GM19328 (cell line): ENCODE measurements at regions not wholly inside any gene's neighbourhood (a gene's known extent, or its start where the extent isn't known, plus 50 kb on each side); places are given as distances from the start of the nearest gene placed in this dataset.
"Not testable (repeated sequence)": the region's sequence is repeated elsewhere in the genome, so short reads cannot be mapped to it uniquely, and the experiment has no call there.

ENCODE experiments used
- ATAC-seq: cut with Tn5 transposase; IDR thresholded peaks from one replicate; pipeline ENCODE4 v1.9.1; 2021; ENCODE audit warnings: mild to moderate bottlenecking, moderate library complexity; ENCODE audit not compliant: unreplicated experiment

DNA sequence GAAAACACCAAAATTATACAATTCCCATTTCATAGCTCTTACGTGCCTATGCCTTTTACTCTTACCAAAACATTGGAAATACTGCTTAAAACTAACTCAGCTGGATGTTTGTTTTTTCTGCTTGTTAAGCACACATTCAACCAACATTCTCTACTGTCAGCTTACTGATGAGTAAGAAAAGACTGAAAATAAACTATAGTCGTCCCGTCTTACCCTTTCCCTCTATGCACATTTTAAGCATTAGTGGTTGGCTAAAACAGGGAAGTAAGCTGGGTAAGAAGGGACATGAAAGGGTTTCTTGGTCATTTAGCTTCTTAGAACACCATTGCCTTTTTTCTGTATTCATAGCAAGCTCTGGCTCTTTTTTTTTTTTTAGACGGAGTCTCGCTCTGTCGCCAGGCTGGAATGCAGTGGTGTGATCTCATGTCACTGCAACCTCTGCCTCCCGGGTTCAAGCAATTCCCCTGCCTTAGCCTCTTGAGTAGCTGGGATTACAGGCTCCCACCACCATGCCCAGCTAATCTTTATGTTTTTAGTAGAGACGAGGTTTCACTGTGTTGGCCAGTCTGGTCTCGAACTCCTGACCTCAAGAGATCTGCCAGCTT, 232.1 kb upstream of the PCSK5 start:
- ATAC-seq: no peak

DNA sequence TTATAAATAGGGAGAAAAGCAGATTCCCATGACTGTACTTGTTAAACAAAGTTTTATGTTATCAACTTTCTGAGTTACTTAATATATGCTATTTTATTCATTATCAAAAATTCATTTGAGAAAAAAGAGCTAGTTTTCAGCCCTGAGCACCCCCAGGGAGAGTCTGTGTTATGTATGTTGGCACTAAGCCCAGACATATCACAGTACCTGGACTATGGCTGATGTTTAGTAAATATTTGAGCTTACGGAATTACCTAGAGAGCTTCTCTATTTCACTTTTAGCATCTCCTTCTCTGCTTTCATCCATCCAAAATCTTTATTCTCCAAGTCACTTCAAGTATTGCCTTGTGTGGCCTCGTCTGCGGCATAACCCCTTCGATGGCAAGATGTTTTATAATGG, 225.9 kb upstream of the PCSK5 start:
- ATAC-seq: no peak

DNA sequence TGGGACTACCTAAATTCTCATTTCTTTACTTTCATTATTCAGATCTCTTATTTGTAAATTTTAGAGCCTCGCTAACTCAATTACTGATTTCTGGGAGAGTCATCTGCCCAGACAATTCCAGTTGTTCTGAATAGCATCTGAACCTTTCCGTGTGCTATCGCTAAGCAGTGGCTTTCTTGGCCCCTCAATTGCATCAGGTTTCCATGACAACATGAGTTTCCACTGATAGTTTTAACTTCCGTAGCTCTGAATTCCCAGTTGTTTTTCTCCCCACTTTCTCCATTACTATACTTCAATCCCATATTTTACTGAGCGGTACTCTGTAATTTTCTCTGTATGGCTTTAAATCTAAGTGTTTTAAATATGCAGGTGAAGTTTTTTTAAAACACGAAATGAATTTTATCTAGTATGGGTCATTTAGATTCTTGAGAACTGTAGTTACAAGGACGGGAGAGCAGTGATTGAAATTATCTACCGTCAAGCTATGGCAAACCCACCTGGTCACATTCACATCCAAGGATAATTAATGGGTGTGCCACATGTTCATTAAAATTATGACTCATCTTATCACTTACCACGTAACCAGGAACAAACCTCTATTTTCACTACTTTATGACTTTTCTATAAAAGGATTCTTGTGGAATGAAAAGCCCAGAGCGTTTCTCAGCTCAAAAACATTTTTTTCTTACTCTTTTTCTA, 223.5 kb upstream of the PCSK5 start:
- ATAC-seq: no peak

DNA sequence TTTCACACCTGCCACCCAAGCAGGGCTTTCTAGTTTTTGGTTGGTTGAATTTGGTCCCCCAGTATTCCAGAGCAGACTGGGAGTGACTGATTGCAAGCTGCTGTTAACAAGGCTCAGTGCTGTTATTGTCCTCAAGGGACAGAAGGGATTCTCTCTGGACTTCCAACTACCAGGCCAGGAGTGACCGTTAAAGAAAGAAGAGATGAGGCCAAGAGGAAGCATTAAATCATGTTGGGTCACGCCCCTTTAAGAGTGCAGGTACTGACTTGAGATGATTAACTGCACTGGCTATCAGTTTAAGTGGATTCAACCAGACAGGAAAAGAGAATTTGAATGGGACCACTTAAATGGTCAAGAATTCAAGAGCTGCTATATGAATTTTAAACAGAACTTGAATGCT, 220.8 kb upstream of the PCSK5 start:
- ATAC-seq: no peak

DNA sequence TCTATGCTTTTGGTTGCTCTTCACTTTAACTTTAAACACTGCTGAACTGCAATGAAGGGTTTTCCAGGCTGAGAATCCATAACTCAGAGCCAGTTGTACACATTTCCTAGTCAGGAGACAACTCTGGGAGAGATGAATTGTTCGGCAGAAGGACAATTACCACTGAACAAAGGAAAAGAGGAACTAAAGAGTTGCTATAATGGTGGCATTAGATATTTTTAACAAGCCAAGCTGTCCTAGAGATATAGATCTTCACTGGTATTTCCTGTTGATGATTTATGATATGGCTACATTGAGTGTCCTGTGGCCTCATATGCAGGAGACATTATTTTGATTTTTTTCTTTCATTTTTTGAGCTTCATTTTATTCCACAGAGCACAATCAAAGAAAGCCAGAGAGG, 219.1 kb upstream of the PCSK5 start:
- ATAC-seq: no peak

DNA sequence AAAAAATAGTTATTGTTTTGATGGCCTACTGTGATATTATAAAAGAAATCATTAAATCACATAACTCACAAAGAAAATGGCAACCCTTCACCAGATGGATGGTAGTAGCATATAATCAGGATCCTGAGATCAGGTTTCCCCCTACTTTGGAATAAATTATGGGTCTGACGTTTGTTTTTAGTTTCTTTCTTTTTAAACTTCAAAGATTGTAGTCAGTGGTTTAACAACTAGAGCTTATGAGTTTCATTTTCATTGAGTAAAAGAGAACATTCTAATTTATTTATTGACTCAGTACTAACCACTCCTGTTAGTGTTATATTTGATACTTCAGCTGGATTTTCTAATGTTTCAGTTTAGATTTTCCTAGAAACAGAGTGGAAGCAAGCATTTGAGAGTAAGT, 218.0 kb upstream of the PCSK5 start:
- no peak for ATAC-seq

DNA sequence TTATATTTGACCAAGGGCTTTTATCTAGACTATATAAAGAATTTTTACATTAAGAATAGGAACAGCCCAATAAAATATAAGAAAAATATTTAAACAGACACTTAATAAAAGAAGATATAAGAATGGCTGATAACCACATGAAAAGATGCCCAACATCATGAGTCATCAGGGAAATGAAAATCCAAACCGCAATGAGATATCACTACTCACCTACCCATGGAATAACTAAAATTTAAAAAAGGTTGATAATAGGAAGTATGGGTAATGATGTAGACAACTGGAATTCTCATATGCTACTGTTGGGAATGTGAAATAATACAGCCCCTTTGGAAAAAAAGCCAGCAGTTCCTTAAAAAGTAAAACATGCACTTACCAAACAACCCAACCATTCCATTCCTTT, 206.9 kb upstream of the PCSK5 start:
- ATAC-seq: no peak

DNA sequence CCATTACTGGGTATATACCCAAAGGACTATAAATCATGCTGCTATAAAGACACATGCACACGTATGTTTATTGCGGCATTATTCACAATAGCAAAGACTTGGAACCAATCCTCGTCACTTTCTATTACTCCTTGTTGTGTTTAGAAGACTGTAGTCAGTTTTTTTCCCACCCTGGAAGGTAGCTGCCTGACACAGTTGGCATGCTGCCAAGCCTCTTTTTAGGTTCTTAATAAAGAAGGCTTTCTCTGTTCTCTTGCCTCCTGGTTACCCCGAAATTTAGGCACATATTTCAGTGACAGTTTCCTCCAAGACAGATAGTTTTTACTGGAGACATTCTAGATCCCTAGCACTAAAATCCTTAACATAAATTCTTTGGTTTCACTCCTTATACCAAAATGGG, 205.4 kb upstream of the PCSK5 start:
- no peak for ATAC-seq

DNA sequence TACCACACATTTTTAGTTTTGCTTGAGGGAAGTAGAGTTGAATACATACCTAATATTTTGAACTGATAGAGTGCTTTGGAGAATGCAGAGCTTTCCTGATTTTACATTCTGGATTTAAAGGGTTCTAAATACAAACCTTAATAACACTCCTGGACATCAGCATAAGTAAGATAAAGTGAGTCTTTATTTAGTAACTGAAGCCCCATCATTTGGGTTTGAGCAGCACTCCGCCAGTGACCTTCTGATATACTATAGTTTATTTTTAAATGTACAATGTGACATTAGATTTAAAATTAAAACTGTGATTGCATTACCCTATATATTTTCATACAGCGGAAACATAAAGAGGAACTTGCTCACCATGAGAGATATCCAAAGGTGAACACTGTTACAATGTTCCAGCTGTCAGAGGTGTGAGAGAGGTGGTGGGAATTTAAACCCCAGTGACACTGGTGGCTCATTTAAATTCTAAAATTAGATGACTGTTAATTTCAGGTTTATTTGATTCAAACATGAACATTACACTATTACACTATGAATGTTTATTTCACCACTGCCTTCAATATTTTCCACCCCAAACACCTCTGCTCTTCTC, 203.0 kb upstream of the PCSK5 start:
- ATAC-seq: no peak

DNA sequence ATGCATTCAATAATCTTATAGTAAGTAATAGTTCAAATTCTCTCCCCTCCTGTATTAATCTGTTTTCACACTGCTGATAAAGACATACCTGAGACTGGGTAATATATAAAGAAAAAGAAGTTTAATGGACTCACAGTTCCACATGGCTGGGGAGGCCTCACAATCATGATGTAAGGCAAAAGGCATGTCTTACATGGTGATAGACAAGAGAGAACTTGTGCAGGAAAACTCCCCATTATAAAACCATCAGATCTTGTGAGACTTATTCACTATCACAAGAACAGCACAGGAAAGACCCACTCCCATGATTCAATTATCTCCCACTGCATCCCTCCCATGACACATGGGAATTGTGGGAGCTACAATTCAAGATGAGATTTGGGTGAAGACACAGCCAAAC, 199.9 kb upstream of the PCSK5 start:
- not testable (repeated sequence) for ATAC-seq

DNA sequence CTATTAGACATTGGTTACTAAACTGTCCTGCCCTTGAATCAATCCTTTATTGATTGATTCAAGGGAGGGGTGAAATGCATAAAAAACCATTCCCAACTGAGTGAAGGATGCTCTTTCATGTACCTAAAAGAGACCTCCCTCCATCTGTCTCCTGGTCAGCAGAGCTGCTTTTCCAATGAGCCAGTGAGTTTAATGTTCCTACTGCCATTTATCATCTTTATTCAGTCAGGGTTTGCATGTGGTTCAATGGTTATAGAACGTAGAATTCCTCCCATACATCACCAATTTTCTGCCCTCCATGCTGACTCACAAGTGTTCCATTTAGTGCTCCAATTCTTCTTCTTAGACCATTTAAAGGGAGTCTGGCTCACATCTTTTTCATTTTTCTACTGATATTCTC, 199.1 kb upstream of the PCSK5 start:
- no peak for ATAC-seq

DNA sequence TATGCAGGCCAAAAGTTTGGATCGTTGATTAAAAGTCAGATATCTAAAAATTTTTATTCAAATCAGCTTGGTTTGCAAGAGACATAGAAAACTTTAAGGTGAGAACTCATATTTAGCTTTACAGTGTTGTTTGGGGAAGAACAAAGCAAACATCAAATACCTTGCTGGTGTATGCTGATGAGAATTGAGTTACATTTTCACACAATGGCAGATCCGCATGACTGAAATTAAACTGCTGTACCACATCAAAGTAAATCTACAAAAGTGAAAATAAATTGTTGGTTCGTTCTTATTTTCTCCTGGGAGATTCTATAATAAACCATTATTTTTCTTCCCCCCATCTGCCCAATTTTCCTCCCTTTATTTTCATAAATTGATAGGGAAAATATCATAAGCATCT, 198.2 kb upstream of the PCSK5 start:
- no peak for ATAC-seq

DNA sequence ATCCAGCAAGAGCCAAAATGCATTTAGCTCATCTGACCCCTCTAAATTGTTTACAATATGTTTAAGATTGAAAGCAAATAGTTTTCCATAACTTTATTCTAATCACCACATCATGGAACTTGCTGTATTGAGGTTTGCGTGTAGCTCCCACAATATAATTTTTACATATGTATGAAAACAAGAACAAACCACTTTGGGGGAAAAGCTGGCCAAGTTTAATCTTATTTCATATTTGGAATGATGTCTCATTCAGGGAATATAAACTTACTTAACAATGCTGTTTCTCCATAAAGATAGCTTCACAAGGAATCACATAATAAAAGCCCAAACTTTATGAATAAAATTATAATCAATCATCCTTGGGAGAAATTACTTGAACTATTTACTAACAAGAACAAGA, 194.6 kb upstream of the PCSK5 start:
- no peak for ATAC-seq

DNA sequence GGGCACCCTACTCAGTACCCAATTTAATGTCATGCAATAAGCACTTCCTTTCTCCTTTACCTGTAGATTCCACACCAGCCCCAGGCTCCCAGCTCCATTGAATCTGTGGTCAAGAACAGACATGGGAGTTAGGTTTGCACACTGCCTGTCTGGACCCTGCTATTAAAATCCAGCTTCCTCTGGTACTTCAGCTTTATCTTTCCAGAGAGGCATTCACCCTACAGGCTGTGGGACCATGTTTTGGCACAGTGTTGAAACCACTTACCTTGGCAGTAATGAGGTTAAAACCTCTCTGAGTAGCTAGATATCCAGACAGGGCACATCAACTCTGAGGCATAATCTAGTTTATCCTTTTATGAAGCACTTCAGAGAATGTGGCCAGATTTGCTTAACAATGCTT, 191.5 kb upstream of the PCSK5 start:
- ATAC-seq: no peak

DNA sequence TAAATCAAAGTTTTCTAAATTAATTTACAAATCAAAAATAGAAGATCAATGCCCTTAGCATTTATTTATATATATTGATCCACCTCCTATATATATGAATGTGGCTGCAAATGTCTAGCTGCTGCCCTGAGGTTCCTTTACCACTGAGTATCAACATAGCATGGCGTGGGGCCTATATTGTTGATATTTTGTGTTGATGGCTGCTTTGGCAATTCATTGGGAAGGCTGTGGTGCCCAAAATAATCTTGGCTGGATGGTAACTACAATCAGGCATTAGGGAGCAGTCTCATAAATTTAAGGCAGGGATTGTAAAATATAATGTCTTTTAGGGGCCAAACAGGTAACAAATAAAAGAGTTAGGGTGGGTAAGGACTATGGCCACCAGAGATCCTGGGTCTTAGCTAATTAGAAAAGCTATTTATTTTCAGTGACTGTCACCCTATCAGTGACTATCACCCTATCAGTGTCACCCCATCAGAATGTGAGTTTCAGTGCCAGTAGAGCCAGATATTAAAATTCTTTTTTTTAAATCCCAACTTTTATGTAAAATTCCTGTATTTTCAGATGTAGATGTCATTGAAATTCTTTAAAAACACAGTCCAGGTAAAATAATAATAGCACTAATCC, 190.7 kb upstream of the PCSK5 start:
- ATAC-seq: no peak

DNA sequence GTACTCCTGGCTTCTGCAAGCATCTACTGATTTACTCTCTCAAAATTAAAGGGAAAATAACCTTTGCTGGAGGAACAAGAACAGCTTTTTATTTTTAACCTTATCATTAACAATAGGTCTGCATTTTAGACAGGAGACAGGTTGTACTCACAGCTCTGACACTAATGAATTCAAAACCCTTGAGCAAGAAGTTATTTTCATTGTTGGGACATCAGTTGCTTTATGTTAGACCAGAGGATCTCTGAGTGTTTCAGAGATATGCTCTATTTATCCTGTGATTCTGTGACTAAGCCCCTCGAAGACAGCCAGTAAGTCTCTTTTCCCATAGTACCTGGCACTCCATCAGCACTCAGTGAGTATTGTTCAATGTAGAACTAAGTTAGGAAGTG, 190.2 kb upstream of the PCSK5 start:
- ATAC-seq: no peak

DNA sequence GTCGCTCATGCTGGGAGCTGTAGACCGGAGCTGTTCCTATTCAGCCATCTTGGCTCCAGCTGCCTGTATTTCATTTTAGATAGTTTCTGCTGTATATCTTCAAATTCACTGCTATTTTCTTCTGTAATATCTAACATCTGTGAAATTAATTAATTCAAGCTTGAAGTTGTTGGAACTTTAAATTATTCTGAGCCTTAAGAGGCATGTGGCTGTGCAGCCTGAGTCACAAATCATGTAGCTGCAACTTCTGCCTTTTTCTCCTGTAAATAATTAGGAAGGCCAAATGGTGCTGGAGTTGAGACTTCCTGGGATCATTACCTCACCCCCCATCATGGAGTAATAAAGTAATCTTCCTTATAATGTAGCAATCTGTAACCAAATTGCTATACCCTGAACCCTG, 183.3 kb upstream of the PCSK5 start:
- no peak for ATAC-seq

DNA sequence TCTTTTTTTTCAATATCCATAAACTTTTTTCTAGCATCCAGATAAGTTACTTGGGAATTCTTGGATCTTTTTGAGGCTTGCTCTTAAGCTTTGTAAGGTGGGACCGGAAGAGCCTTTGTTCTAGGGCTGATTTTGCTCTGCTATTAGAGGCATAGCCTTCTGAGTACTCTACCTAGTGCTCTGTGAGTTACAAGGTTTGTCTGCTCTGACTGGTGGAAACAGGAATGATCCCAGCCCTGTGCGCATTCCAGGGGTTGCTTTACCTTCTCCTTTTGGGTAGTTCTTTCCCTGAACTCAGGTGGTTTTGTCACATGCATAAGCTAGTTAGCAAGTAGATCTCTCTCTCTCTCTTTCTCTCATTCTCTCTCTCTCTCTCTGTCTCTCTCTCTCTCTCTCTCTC, 180.8 kb upstream of the PCSK5 start:
- ATAC-seq: no peak

DNA sequence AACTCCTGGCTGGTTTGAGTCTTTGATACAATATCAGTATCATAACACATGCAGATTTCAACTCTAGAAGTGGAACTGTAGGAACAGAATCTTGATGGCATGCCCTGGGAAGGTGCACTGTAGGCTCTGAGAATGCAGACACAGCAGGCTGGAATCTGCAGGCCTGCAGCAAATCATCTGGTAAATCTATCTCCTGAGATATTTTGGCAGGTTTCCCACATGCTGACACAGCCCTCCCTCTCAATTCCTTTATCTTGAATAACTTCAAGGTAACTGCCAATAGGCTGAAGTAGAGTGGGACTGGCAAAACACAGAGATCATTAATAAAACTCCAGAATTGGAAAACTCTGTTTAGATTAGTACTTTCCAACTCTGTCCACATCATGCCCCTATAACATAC, 177.8 kb upstream of the PCSK5 start:
- no peak for ATAC-seq

DNA sequence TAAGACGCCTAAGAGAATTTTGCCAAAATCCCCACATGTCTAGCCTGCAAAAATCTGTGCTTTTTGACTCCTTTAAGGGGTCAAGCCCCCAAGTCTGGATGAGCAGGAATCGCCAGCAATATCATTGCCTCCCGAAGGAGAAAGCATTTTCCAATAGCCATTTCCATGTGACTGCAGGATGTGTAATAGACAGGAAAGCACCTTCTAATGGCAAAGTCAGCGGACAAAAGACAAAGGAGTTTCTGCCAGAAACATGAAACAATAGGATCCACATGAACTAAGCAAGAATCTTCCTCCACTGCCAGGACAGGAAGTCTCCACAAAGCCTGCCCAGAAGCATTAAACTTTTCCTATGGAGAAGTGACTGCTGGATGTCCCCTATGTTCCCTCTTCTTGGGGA, 177.1 kb upstream of the PCSK5 start:
- no peak for ATAC-seq

DNA sequence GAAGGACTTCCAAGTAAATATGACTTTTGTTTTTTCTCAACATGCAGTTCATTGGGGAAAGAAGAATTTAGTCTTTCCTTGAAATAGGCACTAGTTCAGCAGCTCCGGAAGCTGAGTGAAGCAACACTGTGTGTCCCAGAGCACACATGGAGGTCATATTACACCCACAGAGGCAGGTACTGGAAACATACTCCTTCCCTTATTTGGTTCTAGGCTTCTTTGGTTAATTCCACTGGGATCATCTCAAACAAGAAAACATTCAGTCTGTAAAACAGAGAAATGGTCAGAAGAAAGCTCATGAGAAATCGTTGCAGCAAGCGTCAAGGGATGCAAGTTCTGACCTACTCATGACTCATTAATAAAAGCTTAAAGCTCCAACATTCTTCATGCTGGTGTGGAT, 175.1 kb upstream of the PCSK5 start:
- no peak for ATAC-seq

DNA sequence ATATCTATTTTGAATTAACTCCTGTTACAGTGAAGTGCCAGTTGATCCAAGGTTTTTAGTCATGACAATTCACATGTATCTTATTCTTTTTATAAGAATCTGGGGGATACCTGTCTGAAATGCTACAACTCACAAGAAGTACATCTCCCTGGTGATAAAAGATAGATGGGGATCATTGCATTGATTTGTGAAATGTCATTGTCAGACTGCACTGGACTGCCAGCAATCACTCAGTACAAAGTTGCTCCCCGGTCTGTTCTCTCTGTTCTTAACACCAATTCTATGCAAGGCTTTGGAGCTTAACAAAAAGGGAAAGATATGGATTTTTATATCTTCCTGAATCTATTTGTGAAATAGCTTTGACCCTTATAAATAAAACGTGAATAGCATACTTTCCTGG, 171.8 kb upstream of the PCSK5 start:
- no peak for ATAC-seq
